GM12892 (cell line): ENCODE measurements at regions not wholly inside any gene's neighbourhood (a gene's known extent, or its start where the extent isn't known, plus 50 kb on each side); places are given as distances from the start of the nearest gene placed in this dataset.

Experiments
- DNase-seq: peaks from one replicate; pipeline ENCODE4 v3.0.0; 2011; ENCODE audit not compliant: insufficient read length
- FAIRE-seq: peaks from 2 replicates; lab custom pipeline; 2011; peaks lifted over from hg19 to GRCh38; lab: Jason Lieb, UNC
- POLR2A ChIP-seq: IDR thresholded peaks from 2 replicates; pipeline ENCODE4 v1.6.1; 2011; ENCODE audit warnings: low read depth, low read length, control low read depth
- POLR2AphosphoS5 ChIP-seq: IDR thresholded peaks from 2 replicates; pipeline ENCODE4 v1.6.1; 2011; ENCODE audit warnings: low read depth, low read length, control low read depth
- TAF1 ChIP-seq: IDR thresholded peaks from 2 replicates; pipeline ENCODE4 v1.6.1; 2011; ENCODE audit warnings: low read depth, mild to moderate bottlenecking, control low read depth, low read length, borderline replicate concordance

DNA sequence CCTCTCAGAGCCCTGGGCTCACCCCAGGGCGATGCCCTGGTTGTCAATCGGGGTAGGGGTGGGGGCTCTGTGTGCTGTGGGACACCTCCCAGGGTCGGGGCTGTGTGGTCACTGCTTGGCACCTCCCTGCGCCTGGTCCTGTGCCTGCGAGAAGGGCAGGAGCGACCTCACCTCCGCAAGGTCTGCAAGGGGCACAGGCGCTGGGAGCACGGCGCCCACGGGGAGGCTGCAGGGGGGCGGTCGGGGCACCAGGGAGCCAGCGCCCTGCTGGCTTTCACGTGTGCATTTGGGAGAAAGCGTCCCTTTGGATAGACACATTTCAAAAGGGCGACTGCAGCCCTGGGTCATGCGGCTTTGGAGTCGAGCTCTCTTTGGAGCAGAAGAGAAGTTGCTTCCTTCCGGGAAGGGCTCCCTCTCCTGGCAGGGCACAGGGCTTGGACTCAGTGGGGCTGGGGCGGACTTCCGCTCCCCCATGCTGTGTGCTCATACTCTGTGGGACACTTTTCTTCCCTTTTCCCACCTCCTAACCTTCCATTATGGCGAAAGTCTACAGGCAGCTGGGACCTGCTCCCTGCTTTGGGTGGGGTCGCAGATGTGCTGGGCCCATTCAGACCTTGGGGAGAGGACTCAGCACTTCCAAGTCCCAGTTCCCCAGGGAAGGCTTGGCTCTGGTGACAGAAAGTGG is 52.9 kb upstream of the SLC28A3 start:
- DNase-seq = no peak
- TF ChIP-seq TAF1 (no peak), POLR2A (no peak), POLR2AphosphoS5 (no peak)
- no peak for FAIRE-seq

DNA sequence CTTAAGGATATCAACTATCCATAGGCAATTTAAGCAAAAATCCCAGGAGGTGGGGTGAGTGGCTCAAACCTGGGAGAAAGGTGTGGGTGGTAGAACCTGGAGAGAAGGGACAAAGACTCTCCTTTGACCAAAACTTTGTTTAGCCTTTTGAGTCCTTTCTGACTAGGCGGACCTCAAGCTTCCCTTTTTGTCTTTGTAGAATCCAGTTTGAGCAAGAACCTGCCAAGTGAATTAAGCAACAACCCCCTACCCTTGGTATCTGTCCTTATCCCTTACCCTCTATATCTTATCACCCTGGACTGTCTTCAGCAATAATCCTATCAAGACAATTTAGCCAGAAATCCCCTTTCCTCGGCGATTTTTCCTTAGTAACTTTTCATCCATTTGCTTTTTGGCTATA is 53.5 kb upstream of the SLC28A3 start:
- no peak for DNase-seq
- FAIRE-seq = no peak
- no peak for TF ChIP-seq POLR2AphosphoS5
- TF ChIP-seq POLR2A = no peak
- TF ChIP-seq TAF1 = no peak

DNA sequence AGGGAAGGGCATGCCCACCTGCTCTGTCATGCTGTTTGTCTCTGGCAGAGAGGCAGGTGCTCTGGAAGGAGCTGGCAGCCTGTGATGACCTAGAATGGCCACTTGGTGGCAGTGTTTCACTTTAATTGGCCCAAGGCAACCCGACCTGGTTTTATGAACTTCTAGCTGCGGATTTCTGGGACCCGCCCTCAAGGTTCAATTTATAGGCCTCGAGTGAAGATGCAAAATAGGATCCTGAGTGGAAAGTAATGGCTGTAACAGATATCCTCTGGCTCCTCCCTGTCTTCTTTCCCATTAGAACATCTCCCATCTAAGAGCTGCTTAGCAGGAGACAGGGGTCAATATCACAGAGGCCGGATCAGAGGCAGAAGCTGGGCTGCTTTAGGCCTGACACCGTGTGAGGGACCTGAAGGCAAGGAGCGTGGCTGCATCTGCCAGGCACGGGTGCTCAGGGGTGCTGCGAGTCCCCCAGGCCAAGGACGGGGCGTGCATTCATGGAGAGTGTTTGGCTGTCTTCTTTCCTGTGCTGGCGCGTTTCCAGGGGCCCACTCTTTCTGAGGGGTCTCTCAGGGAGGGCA is 56.7 kb upstream of the SLC28A3 start:
- no peak for TF ChIP-seq TAF1
- no peak for TF ChIP-seq POLR2AphosphoS5
- TF ChIP-seq POLR2A = no peak
- DNase-seq (peak; percentile 50), FAIRE-seq (peak; percentile 77)

DNA sequence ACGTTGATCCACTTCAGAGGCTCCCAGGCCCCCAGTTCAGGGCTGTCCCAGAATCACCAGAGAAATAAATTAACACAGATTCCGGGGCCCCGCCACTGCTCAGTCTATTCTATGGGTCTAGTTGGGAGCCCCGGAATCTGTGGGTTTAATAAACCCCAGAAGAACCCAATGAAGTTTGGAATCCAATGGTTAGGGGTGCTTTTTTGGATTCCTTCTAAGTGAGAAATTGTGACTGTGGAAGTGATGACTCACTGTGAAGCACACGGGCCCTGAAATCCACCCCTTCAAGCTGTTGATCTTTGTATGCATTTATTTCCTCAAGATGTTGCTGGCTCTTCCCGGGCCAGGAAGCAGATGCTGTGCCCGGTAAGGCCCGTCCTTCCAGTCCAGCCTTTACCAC is 57.3 kb upstream of the SLC28A3 start:
- no peak for FAIRE-seq
- DNase-seq = no peak
- TF ChIP-seq POLR2AphosphoS5 = no peak

DNA sequence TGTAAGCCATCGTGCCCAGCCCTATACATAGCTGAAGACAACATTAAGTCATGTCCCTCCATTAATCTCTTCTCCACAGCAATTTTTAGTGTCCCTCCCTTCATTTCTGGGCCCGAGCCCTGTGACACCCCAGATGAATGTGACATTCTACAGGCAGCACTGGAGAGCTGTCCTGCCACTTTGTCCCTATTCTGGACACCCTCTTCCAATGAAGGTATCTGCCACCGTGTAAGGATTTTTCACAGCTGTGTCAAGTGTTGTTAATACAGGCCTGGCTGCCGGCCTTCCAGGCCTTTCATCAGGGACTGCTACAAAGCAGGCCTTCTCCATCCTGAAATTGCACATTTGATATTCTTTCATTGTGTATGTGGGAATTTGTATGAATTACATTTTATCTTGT is 62.0 kb upstream of the SLC28A3 start:
- TF ChIP-seq POLR2A (no peak), POLR2AphosphoS5 (no peak), TAF1 (no peak)
- FAIRE-seq = no peak
- no peak for DNase-seq

DNA sequence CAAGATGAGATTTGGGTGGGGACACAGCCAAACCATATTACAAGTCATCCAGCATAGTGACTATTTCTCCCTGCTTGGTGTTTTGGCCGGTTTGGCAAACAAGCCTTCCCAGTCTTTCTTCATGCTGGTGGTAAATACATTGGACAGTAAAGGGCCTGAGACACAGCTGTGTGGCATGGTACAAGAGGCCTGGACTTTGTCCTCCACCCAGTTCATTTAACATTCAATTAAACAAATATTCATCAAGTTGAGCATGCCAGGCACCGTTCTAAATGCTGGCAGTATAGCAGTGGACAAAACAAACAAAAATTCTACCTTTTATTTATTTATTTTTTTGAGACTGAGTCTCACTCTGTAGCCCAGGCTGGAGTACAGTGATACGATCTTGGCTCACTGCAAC is 62.7 kb upstream of the SLC28A3 start:
- DNase-seq (no peak), FAIRE-seq (no peak)
- TF ChIP-seq POLR2AphosphoS5 (no peak), TAF1 (no peak), POLR2A (no peak)

DNA sequence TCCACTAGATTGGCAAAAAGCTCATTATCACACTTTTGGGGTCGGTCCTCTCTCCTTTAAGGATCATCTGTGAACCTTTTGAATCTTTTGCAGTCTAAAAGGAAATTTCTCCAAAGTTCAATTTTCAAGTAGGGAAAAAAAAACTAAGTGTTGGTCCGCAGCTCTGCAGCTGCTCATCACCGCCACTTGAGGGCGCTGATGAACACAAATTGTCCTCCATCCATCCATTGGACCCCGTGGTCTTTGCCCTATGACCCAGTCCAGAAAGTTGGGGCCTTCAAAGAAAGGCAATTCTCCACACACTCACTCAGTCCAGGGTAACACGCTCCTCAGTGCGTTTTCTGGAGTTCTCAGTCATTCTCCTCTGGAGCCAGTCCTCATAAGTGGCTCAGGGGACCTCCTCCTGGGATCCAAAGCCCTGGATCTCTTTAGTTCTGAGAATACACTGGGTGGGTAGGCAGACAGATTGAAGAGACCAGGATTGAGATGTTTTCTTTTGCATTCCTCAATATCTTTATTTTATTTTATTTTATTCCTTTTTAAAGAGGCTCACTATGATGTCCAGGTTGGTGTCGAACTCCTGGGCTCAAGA is 63.6 kb upstream of the SLC28A3 start:
- DNase-seq (no peak), FAIRE-seq (peak; percentile 51)
- TF ChIP-seq POLR2AphosphoS5 (no peak), TAF1 (no peak), POLR2A (no peak)

DNA sequence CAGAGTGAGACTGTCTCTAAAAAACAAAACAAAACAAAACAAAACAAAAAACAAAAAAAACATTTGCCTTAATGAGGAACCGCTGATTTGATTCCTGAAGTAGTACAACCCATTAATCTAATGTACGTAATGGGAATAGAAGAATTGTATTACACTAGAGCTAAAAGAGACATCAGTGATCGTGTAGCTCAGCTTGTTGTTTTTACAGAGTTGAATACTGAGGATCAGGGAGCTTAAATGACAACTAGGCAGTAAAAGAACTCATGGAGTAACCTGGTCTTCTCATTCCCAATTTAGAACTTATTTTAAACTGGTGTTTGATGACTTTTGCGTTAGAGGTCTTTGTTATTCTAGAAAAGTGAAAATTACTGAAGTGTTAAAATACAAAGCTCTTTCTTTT is 65.1 kb upstream of the SLC28A3 start:
- DNase-seq = no peak
- FAIRE-seq = no peak
- no peak for TF ChIP-seq POLR2A
- no peak for TF ChIP-seq POLR2AphosphoS5

DNA sequence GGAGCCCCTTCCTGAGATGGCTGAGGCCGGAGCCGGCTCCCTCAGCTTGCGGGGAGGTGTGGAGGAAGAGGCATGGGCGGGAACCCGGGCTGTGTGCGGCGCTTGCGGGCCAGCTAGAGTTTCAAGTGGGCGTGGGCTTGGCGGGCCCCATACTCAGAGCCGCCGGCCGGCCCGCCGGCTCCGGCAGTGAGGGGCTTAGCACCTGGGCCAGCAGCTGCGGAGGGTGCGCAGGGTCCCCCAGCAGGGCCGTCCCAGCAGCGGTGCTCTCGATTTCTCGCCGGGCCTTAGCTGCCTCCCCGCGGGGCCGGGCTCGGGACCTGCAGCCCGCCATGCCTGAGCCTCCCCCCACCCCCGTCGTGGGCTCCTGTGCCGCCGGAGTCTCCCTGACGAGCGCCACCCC is 67.9 kb upstream of the SLC28A3 start:
- FAIRE-seq (no peak), DNase-seq (no peak)
- TF ChIP-seq TAF1 = no peak
- no peak for TF ChIP-seq POLR2A
- no peak for TF ChIP-seq POLR2AphosphoS5

DNA sequence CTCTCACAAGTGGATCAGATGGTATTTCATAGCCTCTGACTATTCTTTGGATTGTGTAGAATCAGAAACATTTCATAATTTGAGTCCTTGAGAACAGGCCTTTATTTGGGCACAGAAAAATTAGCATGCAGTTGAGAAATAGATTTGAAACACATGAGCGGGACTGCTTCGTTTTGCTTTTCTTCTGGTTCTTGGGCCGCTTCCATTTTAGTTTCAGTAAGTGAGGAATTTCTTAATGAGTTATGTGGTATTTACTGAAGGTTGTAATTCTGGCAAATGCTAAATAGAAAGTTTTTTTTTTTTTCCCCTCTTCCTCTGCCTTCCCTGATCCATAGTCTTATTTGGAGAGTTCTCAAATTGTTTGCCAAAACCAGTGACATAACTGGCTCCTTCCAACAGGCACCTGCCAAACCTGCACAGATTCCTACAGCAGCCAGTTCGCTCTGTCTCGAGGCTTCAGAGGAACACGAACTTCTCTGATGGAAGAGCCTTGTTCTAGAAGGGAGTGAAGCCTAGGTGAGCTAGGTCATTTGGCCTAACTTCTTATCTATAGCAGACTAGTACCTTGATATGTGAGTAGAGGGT is 71.2 kb upstream of the SLC28A3 start:
- DNase-seq (no peak), FAIRE-seq (no peak)
- TF ChIP-seq TAF1 = no peak
- TF ChIP-seq POLR2AphosphoS5 = no peak
- TF ChIP-seq POLR2A = no peak

DNA sequence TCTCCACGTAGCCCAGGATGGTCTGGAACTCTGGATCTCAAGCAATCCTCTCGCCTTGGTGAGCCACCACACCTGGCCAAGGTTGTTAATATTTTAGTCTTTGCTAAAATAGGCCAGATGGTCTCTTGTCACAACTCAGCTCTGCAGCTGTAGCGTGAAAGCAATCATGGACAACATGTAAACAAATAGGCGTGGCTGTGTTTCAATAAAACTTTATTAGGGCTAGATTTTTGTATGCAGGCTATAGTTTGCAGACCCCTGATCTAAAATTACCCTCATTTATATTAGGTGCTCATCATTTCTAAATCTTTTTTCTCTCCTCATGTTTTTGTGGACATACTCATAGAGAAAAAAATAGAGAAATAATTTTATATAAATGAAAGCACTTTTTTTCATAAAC is 72.1 kb upstream of the SLC28A3 start:
- TF ChIP-seq TAF1 (no peak), POLR2A (no peak), POLR2AphosphoS5 (no peak)
- no peak for FAIRE-seq
- no peak for DNase-seq

DNA sequence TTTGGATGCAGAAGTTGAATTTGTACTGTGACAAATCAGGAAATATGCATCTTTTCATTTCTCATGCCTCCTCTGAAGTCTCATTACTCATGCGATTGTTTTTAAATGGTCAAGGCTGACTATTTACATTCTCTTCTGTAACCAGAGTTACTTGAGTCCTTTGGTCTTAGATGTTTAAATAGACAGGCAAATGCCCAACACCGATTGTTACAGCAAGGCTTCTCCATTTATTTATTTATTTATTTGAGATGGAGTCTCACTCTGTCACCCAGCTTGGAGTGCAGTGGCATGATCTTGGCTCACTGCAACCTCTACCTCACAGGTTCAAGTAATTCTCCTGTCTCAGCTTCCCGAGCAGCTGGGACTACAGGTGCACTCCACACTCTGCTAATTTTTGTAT is 72.7 kb upstream of the SLC28A3 start:
- DNase-seq (no peak), FAIRE-seq (no peak)
- TF ChIP-seq POLR2A (no peak), TAF1 (no peak), POLR2AphosphoS5 (no peak)
